Skin of body (tissue), 1 donor: ENCODE measurements at regions not wholly inside any gene's neighbourhood (a gene's known extent, or its start where the extent isn't known, plus 50 kb on each side); places are given as distances from the start of the nearest gene placed in this dataset. TPM values are rescaled to one million over a fixed set of nuclear protein-coding genes. Genes with fewer than 3 reads are reported as not detected.

Experiments
- small RNA-seq: library from RNA; depleted of rRNA; stranded (forward); fragments of <200 nt; gene quantifications from one replicate; pipeline ENCODE3, GENCODE V24; 2014; ENCODE audit warnings: low replicate concordance

Small RNAs in the stretch of these regions (small RNA-seq; reads per million reads assigned to genes)
- gene AL445264.1 = not detected
- gene RNU6-54P = not detected
